ENCODE measurements at regions not wholly inside any gene's neighbourhood (a gene's known extent, or its start where the extent isn't known, plus 50 kb on each side); places are given as distances from the start of the nearest gene placed in this dataset.
"Not testable (repeated sequence)": the region's sequence is repeated elsewhere in the genome, so short reads cannot be mapped to it uniquely, and the experiment has no call there.

- H3K9ac ChIP-seq (ENCODE audit: control insufficient read depth, extremely low read depth, insufficient read depth, low read length); H3K4me2 ChIP-seq (ENCODE audit: control insufficient read depth, extremely low read depth, insufficient read depth, low read depth, low read length); DNase-seq (ENCODE audit: low read depth, low spot score); H3K4me1 ChIP-seq (ENCODE audit: control insufficient read depth, extremely low read depth, insufficient read depth, low read length); H3K9me3 ChIP-seq (ENCODE audit: control insufficient read depth, low read depth, low read length); H3K4me3 ChIP-seq (ENCODE audit: control insufficient read depth in 2 of 3, extremely low read depth in 1 of 3, insufficient read depth in 2 of 3, low read depth in 1 of 3, low read length in 3 of 3); H3K79me2 ChIP-seq (ENCODE audit: control insufficient read depth, insufficient read depth, low read length); H3K9me1 ChIP-seq (ENCODE audit: control insufficient read depth, extremely low read depth, insufficient read depth, low read length); H3K27ac ChIP-seq (ENCODE audit: control insufficient read depth, insufficient read depth, low read length); H4K20me1 ChIP-seq (ENCODE audit: control insufficient read depth, extremely low read depth, insufficient read depth, low read length); H3K27me3 ChIP-seq (ENCODE audit: control insufficient read depth, extremely low read depth, insufficient read depth, low read length); H2AFZ ChIP-seq (ENCODE audit: control insufficient read depth, low read length); dilution Hi-C loops (cut with MboI; ENCODE audit: extremely low pct_ligation_motif_present, low sequenced_read_pairs); H3K36me3 ChIP-seq (ENCODE audit: control insufficient read depth in 2 of 2, extremely low read depth in 1 of 2, insufficient read depth in 2 of 2, low read length in 2 of 2); FAIRE-seq: not testable (repeated sequence)
These were observed 1599.2 kb downstream of the RPIA start for GRCh38 chr2:90290701-90291100.

- H3K36me3 ChIP-seq (ENCODE audit: control insufficient read depth in 2 of 2, extremely low read depth in 1 of 2, insufficient read depth in 2 of 2, low read length in 2 of 2); H3K4me1 ChIP-seq (ENCODE audit: control insufficient read depth, extremely low read depth, insufficient read depth, low read length); DNase-seq (ENCODE audit: low read depth, low spot score); H3K4me3 ChIP-seq (ENCODE audit: control insufficient read depth in 2 of 3, extremely low read depth in 1 of 3, insufficient read depth in 2 of 3, low read depth in 1 of 3, low read length in 3 of 3); H2AFZ ChIP-seq (ENCODE audit: control insufficient read depth, low read length); H3K9me1 ChIP-seq (ENCODE audit: control insufficient read depth, extremely low read depth, insufficient read depth, low read length); dilution Hi-C loops (cut with MboI; ENCODE audit: extremely low pct_ligation_motif_present, low sequenced_read_pairs); H4K20me1 ChIP-seq (ENCODE audit: control insufficient read depth, extremely low read depth, insufficient read depth, low read length); H3K9me3 ChIP-seq (ENCODE audit: control insufficient read depth, low read depth, low read length); H3K27ac ChIP-seq (ENCODE audit: control insufficient read depth, insufficient read depth, low read length); H3K27me3 ChIP-seq (ENCODE audit: control insufficient read depth, extremely low read depth, insufficient read depth, low read length); H3K4me2 ChIP-seq (ENCODE audit: control insufficient read depth, extremely low read depth, insufficient read depth, low read depth, low read length); FAIRE-seq; H3K9ac ChIP-seq (ENCODE audit: control insufficient read depth, extremely low read depth, insufficient read depth, low read length); H3K79me2 ChIP-seq (ENCODE audit: control insufficient read depth, insufficient read depth, low read length): not testable (repeated sequence)
These were observed 1599.9 kb downstream of the RPIA start for GRCh38 chr2:90291168-90291883.

GRCh38 chr2:90291934-90292333, 1600.5 kb downstream of the RPIA start:
- H3K27ac ChIP-seq (ENCODE audit: control insufficient read depth, insufficient read depth, low read length); dilution Hi-C loops (cut with MboI; ENCODE audit: extremely low pct_ligation_motif_present, low sequenced_read_pairs); H3K4me2 ChIP-seq (ENCODE audit: control insufficient read depth, extremely low read depth, insufficient read depth, low read depth, low read length); H3K9me3 ChIP-seq (ENCODE audit: control insufficient read depth, low read depth, low read length); H4K20me1 ChIP-seq (ENCODE audit: control insufficient read depth, extremely low read depth, insufficient read depth, low read length); H3K9me1 ChIP-seq (ENCODE audit: control insufficient read depth, extremely low read depth, insufficient read depth, low read length); H2AFZ ChIP-seq (ENCODE audit: control insufficient read depth, low read length); H3K27me3 ChIP-seq (ENCODE audit: control insufficient read depth, extremely low read depth, insufficient read depth, low read length); H3K9ac ChIP-seq (ENCODE audit: control insufficient read depth, extremely low read depth, insufficient read depth, low read length); FAIRE-seq; H3K4me3 ChIP-seq (ENCODE audit: control insufficient read depth in 2 of 3, extremely low read depth in 1 of 3, insufficient read depth in 2 of 3, low read depth in 1 of 3, low read length in 3 of 3); H3K79me2 ChIP-seq (ENCODE audit: control insufficient read depth, insufficient read depth, low read length); H3K36me3 ChIP-seq (ENCODE audit: control insufficient read depth in 2 of 2, extremely low read depth in 1 of 2, insufficient read depth in 2 of 2, low read length in 2 of 2); H3K4me1 ChIP-seq (ENCODE audit: control insufficient read depth, extremely low read depth, insufficient read depth, low read length); DNase-seq (ENCODE audit: low read depth, low spot score): not testable (repeated sequence)

- FAIRE-seq; H3K27ac ChIP-seq (ENCODE audit: control insufficient read depth, insufficient read depth, low read length); H3K9ac ChIP-seq (ENCODE audit: control insufficient read depth, extremely low read depth, insufficient read depth, low read length); H2AFZ ChIP-seq (ENCODE audit: control insufficient read depth, low read length); H3K36me3 ChIP-seq (ENCODE audit: control insufficient read depth in 2 of 2, extremely low read depth in 1 of 2, insufficient read depth in 2 of 2, low read length in 2 of 2); dilution Hi-C loops (cut with MboI; ENCODE audit: extremely low pct_ligation_motif_present, low sequenced_read_pairs); H3K4me1 ChIP-seq (ENCODE audit: control insufficient read depth, extremely low read depth, insufficient read depth, low read length); H3K9me1 ChIP-seq (ENCODE audit: control insufficient read depth, extremely low read depth, insufficient read depth, low read length); H3K9me3 ChIP-seq (ENCODE audit: control insufficient read depth, low read depth, low read length); H4K20me1 ChIP-seq (ENCODE audit: control insufficient read depth, extremely low read depth, insufficient read depth, low read length); H3K4me2 ChIP-seq (ENCODE audit: control insufficient read depth, extremely low read depth, insufficient read depth, low read depth, low read length); H3K27me3 ChIP-seq (ENCODE audit: control insufficient read depth, extremely low read depth, insufficient read depth, low read length); H3K4me3 ChIP-seq (ENCODE audit: control insufficient read depth in 2 of 3, extremely low read depth in 1 of 3, insufficient read depth in 2 of 3, low read depth in 1 of 3, low read length in 3 of 3); H3K79me2 ChIP-seq (ENCODE audit: control insufficient read depth, insufficient read depth, low read length); DNase-seq (ENCODE audit: low read depth, low spot score): not testable (repeated sequence)
These were observed 1601.0 kb downstream of the RPIA start for GRCh38 chr2:90292451-90292850.

GRCh38 chr2:90293224-90293623, 1601.8 kb downstream of the RPIA start:
- H3K9ac ChIP-seq (ENCODE audit: control insufficient read depth, extremely low read depth, insufficient read depth, low read length); FAIRE-seq; H3K27ac ChIP-seq (ENCODE audit: control insufficient read depth, insufficient read depth, low read length); H3K9me1 ChIP-seq (ENCODE audit: control insufficient read depth, extremely low read depth, insufficient read depth, low read length); H4K20me1 ChIP-seq (ENCODE audit: control insufficient read depth, extremely low read depth, insufficient read depth, low read length); H3K9me3 ChIP-seq (ENCODE audit: control insufficient read depth, low read depth, low read length); H3K36me3 ChIP-seq (ENCODE audit: control insufficient read depth in 2 of 2, extremely low read depth in 1 of 2, insufficient read depth in 2 of 2, low read length in 2 of 2); H3K79me2 ChIP-seq (ENCODE audit: control insufficient read depth, insufficient read depth, low read length); H2AFZ ChIP-seq (ENCODE audit: control insufficient read depth, low read length); DNase-seq (ENCODE audit: low read depth, low spot score); H3K4me1 ChIP-seq (ENCODE audit: control insufficient read depth, extremely low read depth, insufficient read depth, low read length); H3K27me3 ChIP-seq (ENCODE audit: control insufficient read depth, extremely low read depth, insufficient read depth, low read length); H3K4me2 ChIP-seq (ENCODE audit: control insufficient read depth, extremely low read depth, insufficient read depth, low read depth, low read length); dilution Hi-C loops (cut with MboI; ENCODE audit: extremely low pct_ligation_motif_present, low sequenced_read_pairs); H3K4me3 ChIP-seq (ENCODE audit: control insufficient read depth in 2 of 3, extremely low read depth in 1 of 3, insufficient read depth in 2 of 3, low read depth in 1 of 3, low read length in 3 of 3): not testable (repeated sequence)

Data from keratinocyte (primary cell).